ENCODE measurements at regions not wholly inside any gene's neighbourhood (a gene's known extent, or its start where the extent isn't known, plus 50 kb on each side); places are given as distances from the start of the nearest gene placed in this dataset.
"Not testable (repeated sequence)": the region's sequence is repeated elsewhere in the genome, so short reads cannot be mapped to it uniquely, and the experiment has no call there.

GRCh38 chr4:100022792-100023222 is 72.7 kb upstream of the H2AZ1 start:
- DNase-seq: no peak

GRCh38 chr4:100019821-100020220 is 69.7 kb upstream of the H2AZ1 start:
- no peak for DNase-seq

DNA sequence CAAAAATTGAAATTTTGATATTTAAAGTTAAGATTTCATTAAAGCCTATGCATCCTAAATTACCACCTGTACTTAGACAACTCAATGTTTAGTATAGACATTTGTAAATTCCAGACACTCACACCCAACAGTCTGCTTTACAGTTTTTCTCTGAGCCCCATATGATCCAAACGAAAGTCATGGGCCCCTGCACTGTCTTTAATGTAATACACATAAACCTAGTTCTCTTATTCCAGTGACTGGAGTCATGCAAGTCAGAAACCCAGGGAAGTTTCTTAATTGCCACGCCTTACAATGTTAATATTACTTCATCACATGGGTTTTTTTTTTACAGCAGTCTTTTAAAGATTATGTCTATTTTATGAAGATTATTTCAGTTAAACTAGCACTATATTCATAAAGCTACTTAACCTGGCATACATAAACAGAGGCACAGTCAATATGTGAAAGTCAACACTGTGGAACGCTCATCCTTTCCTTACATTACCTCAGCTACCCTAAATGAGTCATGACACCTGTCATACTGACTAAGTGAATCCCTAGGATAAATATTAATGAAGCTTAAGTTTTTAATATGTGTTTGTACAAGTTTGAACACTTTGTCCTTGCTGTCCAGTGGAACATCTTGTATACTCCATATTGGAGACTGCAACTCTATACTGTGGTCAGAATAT is 67.7 kb upstream of the H2AZ1 start:
- no peak for DNase-seq

GRCh38 chr4:100016191-100016590 is 66.1 kb upstream of the H2AZ1 start:
- DNase-seq: no peak

- no peak for DNase-seq
Observed at GRCh38 chr4:100014616-100015015, 64.5 kb upstream of the H2AZ1 start.

DNA sequence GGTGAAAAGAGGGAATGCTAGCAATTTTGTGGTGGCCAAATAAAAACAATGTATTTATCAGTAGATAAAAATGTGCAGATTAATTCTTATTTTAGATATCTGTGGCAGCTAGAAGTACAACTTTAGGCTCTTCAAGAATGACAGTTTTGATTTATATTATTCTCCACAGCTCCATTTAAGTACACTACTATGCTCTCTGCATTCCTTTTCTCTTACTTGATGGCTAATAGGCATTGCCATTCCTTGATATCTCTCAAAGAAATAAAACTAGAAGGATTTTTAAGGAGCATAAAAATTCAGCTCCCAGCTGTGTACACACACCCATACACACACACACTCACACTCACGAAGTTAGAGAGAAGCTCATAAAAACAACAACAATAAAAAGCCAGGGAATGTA is 59.4 kb upstream of the H2AZ1 start:
- DNase-seq: no peak

DNA sequence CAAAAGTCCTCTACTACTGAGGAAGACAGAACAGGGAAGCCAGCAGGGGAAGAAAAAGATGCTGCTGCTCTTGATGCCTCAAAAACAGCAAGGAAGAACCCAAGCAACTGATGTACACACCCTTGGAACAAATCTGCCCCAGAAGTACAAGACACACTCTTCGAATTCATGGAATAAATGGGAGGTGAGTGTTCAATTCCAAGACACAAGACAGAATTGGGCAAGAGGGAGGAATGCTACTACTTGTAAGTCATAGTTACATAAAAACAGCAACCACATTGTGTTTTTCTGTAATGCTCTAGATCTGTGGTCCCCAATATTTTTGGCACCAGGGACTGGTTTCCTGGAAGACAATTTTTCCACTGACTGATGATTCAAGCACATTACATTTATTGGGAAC is 58.0 kb upstream of the H2AZ1 start:
- DNase-seq: no peak

- not testable (repeated sequence) for DNase-seq
Observed at GRCh38 chr4:100006161-100006560, 56.1 kb upstream of the H2AZ1 start.
